Liver (tissue), 7 donors: ENCODE measurements at regions not wholly inside any gene's neighbourhood (a gene's known extent, or its start where the extent isn't known, plus 50 kb on each side); places are given as distances from the start of the nearest gene placed in this dataset.

Source experiments
- DNase-seq: peaks from one replicate; pipeline ENCODE4 v3.0.0-alpha.2; 2017; ENCODE audit warnings: low spot score
- H3K27ac ChIP-seq, 2 donors: one replicate each; pipeline ENCODE4 v1.7.0; 2013; ENCODE audit warnings: inconsistent platforms in 2 of 2, low read length in 2 of 2, control low read depth in 1 of 2, low read depth in 1 of 2, mild to moderate bottlenecking in 1 of 2
- H3K27me3 ChIP-seq, 4 donors: one replicate each; pipeline versions ENCODE4 v1.6.1 to v1.7.0; 2013; ENCODE audit warnings: low read length in 3 of 4, inconsistent platforms in 1 of 4, mild to moderate bottlenecking in 1 of 4, moderate library complexity in 1 of 4; ENCODE audit not compliant: control insufficient read depth in 4 of 4, insufficient read depth in 4 of 4
- H3K36me3 ChIP-seq, 4 donors: one replicate each; pipeline versions ENCODE4 v1.6.1 to v1.7.0; 2013; ENCODE audit warnings: low read length in 3 of 4, mild to moderate bottlenecking in 3 of 4, low read depth in 1 of 4, moderate library complexity in 1 of 4; ENCODE audit not compliant: control insufficient read depth in 4 of 4, insufficient read depth in 3 of 4
- H3K4me1 ChIP-seq, 4 donors: one replicate each; pipeline versions ENCODE4 v1.6.1 to v1.7.0; 2013; ENCODE audit warnings: low read length in 3 of 4, mild to moderate bottlenecking in 3 of 4, moderate library complexity in 1 of 4; ENCODE audit not compliant: control insufficient read depth in 4 of 4, insufficient read depth in 4 of 4
- H3K4me3 ChIP-seq, 3 donors: one replicate each; pipeline versions ENCODE4 v1.6.1 to v1.7.0; 2013; ENCODE audit warnings: low read length in 3 of 3, control low read depth in 1 of 3, low read depth in 1 of 3, mild to moderate bottlenecking in 1 of 3
- H3K9ac ChIP-seq, 2 donors: one replicate each; pipeline ENCODE4 v1.7.0; 2013; ENCODE audit warnings: low read length in 2 of 2, mild to moderate bottlenecking in 2 of 2, moderate library complexity in 2 of 2, control low read depth in 1 of 2, low read depth in 1 of 2
- H3K9me3 ChIP-seq, 4 donors: one replicate each; pipeline versions ENCODE4 v1.6.1 to v1.7.0; 2013; ENCODE audit warnings: low read length in 3 of 4; ENCODE audit not compliant: control insufficient read depth in 4 of 4
- EGR1 ChIP-seq, 2 donors: IDR thresholded peaks; 2 replicates each; pipeline ENCODE4 v1.6.1; 2016 to 2018; ENCODE audit warnings: antibody characterized with exemption in 2 of 2, low read depth in 2 of 2
- FOXA1 ChIP-seq: IDR thresholded peaks from 2 replicates; pipeline ENCODE4 v1.6.1; 2016; ENCODE audit warnings: antibody characterized with exemption
- HNF4A ChIP-seq, 2 donors: conservative IDR thresholded peaks; 2 replicates each; pipeline ENCODE4 v1.6.1; 2016; ENCODE audit warnings: antibody characterized with exemption in 2 of 2, mild to moderate bottlenecking in 2 of 2
- HNF4G ChIP-seq: IDR thresholded peaks from 2 replicates; pipeline ENCODE4 v1.6.1; 2016; ENCODE audit warnings: antibody characterized with exemption
- JUND ChIP-seq, 2 donors: IDR thresholded peaks; 2 replicates each; pipeline ENCODE4 v1.6.1; 2016; ENCODE audit warnings: antibody characterized with exemption in 2 of 2
- NR2F2 ChIP-seq: IDR thresholded peaks from 2 replicates; pipeline ENCODE4 v1.6.1; 2016; ENCODE audit warnings: antibody characterized with exemption
- REST ChIP-seq: IDR thresholded peaks from 2 replicates; pipeline ENCODE4 v1.6.1; 2016; ENCODE audit warnings: antibody characterized with exemption, mild to moderate bottlenecking
- RXRA ChIP-seq, 2 donors: IDR thresholded peaks; 2 replicates each; pipeline ENCODE4 v1.6.1; 2017 to 2018; ENCODE audit warnings: antibody characterized with exemption in 2 of 2, mild to moderate bottlenecking in 1 of 2
- TAF1 ChIP-seq: conservative IDR thresholded peaks from 2 replicates; pipeline ENCODE4 v1.6.1; 2016; ENCODE audit warnings: antibody characterized with exemption, mild to moderate bottlenecking
- YY1 ChIP-seq: IDR thresholded peaks from 2 replicates; pipeline ENCODE4 v1.6.1; 2016; ENCODE audit warnings: antibody characterized with exemption, mild to moderate bottlenecking
- ZBTB33 ChIP-seq: IDR thresholded peaks from 2 replicates; pipeline ENCODE4 v1.6.1; 2016; ENCODE audit warnings: antibody characterized with exemption
- WGBS: extraction: QIAGEN DNeasy Blood & Tissue Kit; methylation state at CpG from one replicate; pipeline ENCODE4 v1.1.7; 2013; 5-methylcytosine and 5-hydroxymethylcytosine counted together
- TF ChIP-seq, protein P1 (sequence below): IDR thresholded peaks from 2 replicates; pipeline ENCODE4 v1.6.1; 2016; ENCODE audit warnings: antibody characterized with exemption
- TF ChIP-seq, protein P2 (sequence below): IDR thresholded peaks from 2 replicates; pipeline ENCODE4 v1.6.1; 2016; ENCODE audit warnings: antibody characterized with exemption
- donor health status: healthy.
- donor health status: healthy.
- donor health status: healthy.
- donor health status: healthy.

- WGBS, result 74% methylated on average over 12 of the region's 12 CpGs
Measured at GRCh38 chr2:164073101-164074074, 337.6 kb upstream of the FIGN start.

GRCh38 chr2:164069540-164069939 lies 333.7 kb upstream of the FIGN start:
- no peak overlapping the region for H3K9ac ChIP-seq
- H3K36me3 ChIP-seq, result no peaks in the 10 kb centered on the region
- H3K9me3 ChIP-seq, result no peaks in the 10 kb centered on the region
- WGBS, result 38% methylated on average over 1 of the region's 1 CpG
- DNase-seq, result no peak
- peaks cover 0 to 2% (median 0%) of the 10 kb centered on the region in 4 donors for H3K27me3 ChIP-seq
- no peak for TF ChIP-seq RXRA (IDR thresholded peaks at IDR 0.05)
- TF ChIP-seq, protein P1, sequence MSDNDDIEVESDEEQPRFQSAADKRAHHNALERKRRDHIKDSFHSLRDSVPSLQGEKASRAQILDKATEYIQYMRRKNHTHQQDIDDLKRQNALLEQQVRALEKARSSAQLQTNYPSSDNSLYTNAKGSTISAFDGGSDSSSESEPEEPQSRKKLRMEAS, result no peak
- TF ChIP-seq HNF4G, result no peak
- no peak for TF ChIP-seq REST
- TF ChIP-seq ZBTB33, result no peak
- no peak for TF ChIP-seq HNF4A (conservative IDR thresholded peaks at IDR 0.05)
- TF ChIP-seq JUND (IDR thresholded peaks at IDR 0.05), result no peak
- TF ChIP-seq TAF1, result no peak
- no peaks in the 10 kb centered on the region for H3K4me1 ChIP-seq
- no peak overlapping the region for H3K27ac ChIP-seq
- no peak overlapping the region for H3K4me3 ChIP-seq

More at GRCh38 chr2:164073101-164074074, 337.6 kb upstream of the FIGN start:
- H3K4me1 ChIP-seq, result no peaks in the 10 kb centered on the region
- no peak for DNase-seq
- H3K36me3 ChIP-seq, result no peaks in the 10 kb centered on the region
- TF ChIP-seq REST (no peak), YY1 (no peak), FOXA1 (no peak), NR2F2 (no peak), EGR1 (IDR thresholded peaks at IDR 0.05; ENCODE audit: low read depth in 2 of 2) (no peak), TAF1 (no peak), HNF4G (no peak), RXRA (IDR thresholded peaks at IDR 0.05) (no peak)
- TF ChIP-seq, protein P2, sequence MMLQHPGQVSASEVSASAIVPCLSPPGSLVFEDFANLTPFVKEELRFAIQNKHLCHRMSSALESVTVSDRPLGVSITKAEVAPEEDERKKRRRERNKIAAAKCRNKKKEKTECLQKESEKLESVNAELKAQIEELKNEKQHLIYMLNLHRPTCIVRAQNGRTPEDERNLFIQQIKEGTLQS, result no peak
- no peak overlapping the region for H3K27ac ChIP-seq
- no peak overlapping the region for H3K4me3 ChIP-seq
- H3K9me3 ChIP-seq, result no peaks in the 10 kb centered on the region
- no peak overlapping the region for H3K9ac ChIP-seq
- peaks cover 0 to 5% (median under 1%) of the 10 kb centered on the region in 4 donors for H3K27me3 ChIP-seq
